IPS-18c (cell line): ENCODE measurements at regions not wholly inside any gene's neighbourhood (a gene's known extent, or its start where the extent isn't known, plus 50 kb on each side); places are given as distances from the start of the nearest gene placed in this dataset.

Source experiments
- H3K4me3 ChIP-seq: 2 replicates; pipeline ENCODE4 v1.7.0; 2013; ENCODE audit warnings: low read depth, mild to moderate bottlenecking, low read length, moderate library complexity; ENCODE audit not compliant: insufficient read depth
- H3K9me3 ChIP-seq: one replicate; pipeline ENCODE4 v1.6.1; 2013; ENCODE audit warnings: mild to moderate bottlenecking, low read length, moderate library complexity; ENCODE audit not compliant: control insufficient read depth, insufficient read depth

DNA sequence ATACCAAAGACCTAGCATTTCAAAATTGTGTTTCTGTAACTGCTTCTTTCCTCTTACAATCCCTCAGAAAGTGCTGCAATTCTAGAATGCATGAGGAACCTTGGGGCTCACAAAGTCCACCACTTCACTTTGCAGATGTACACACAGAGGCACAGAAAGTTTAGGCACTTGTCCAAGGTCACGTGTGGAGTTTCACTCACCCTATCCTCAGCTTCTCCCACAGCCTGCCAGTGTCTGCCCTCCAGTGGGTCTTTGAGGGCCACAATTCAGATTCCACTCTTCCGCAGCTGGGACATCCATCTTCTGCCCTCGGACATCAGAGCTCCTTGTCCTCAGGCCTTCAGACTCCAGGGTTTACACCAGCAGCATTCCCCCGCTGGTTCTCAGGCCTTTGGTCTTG lies 210.5 kb upstream of the SERP2 start:
- no peak overlapping the region for H3K4me3 ChIP-seq
- H3K9me3 ChIP-seq: no peaks in the 10 kb centered on the region

GRCh38 chr13:44165221-44165888 lies 208.3 kb upstream of the SERP2 start:
- no peak overlapping the region for H3K4me3 ChIP-seq
- no peaks in the 10 kb centered on the region for H3K9me3 ChIP-seq

DNA sequence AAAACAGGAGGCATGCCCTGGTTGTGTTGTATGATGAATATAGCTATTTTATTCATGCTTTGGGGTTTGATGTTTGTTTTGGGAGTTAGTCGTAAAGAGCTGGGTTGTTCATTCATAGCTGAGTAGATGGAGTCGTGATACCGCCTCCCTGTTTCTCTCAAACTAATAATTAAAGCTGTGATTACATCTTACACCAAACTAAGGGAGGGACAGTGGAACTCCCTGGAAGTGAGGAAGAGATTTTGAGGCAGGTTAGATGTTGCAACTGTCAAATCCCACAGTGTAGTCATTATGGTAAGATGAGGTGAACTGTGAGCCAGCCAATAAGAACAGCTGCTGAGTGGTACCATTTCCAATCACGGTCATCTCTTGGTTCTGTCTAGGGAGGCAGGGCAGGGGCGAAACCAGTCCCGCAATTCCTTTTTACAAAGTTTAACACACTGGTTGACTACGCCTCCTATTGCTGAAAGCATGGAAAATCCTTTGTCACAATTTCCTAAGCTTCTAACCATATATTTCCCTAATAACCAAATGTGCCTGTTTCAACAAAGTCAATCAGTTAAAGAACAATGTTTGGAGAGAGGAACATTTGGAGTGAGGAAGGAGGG lies 207.6 kb upstream of the SERP2 start:
- no peak overlapping the region for H3K4me3 ChIP-seq
- no peaks in the 10 kb centered on the region for H3K9me3 ChIP-seq

GRCh38 chr13:44169018-44169911 lies 204.4 kb upstream of the SERP2 start:
- Histone ChIP-seq H3K4me3 (no peak overlapping the region), H3K9me3 (peaks cover 5% of the 10 kb centered on the region)

DNA sequence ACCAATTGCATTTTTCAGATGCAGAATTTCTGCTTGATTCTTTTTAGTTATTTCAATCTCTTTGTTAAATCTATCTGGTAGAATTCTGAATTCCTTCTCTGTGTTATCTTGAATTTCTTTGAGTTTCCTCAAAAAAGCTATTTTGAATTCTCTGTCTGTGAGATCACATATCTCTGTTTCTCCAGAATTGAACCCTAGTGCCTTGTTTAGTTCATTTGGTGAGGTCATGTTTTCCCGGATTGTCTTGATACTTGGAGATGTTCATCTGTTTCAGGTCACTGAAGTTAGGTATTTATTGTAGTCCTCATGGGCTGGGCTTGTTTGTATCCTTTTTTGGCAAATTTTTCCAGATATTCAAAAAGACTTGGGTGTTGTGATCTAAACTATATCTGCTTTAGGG lies 202.9 kb upstream of the SERP2 start:
- peaks cover 7% of the 10 kb centered on the region for H3K9me3 ChIP-seq
- no peak overlapping the region for H3K4me3 ChIP-seq

- H3K4me3 ChIP-seq: no peak overlapping the region
Measured at GRCh38 chr13:44171156-44171555, 202.5 kb upstream of the SERP2 start.

GRCh38 chr13:44171861-44172260 lies 201.8 kb upstream of the SERP2 start:
- Histone ChIP-seq H3K4me3 (no peak overlapping the region), H3K9me3 (peaks cover 7% of the 10 kb centered on the region)

More at GRCh38 chr13:44171156-44171555, 202.5 kb upstream of the SERP2 start:
- H3K9me3 ChIP-seq: peaks cover 7% of the 10 kb centered on the region

- Histone ChIP-seq H3K4me3 (no peak overlapping the region), H3K9me3 (peaks cover 7% of the 10 kb centered on the region)
Measured at GRCh38 chr13:44172281-44172810, 201.3 kb upstream of the SERP2 start.

GRCh38 chr13:44174769-44175425 lies 198.7 kb upstream of the SERP2 start:
- no peak overlapping the region for H3K4me3 ChIP-seq
- peaks cover 7% of the 10 kb centered on the region for H3K9me3 ChIP-seq

GRCh38 chr13:44176173-44176572 lies 197.5 kb upstream of the SERP2 start:
- H3K9me3 ChIP-seq: peaks cover 7% of the 10 kb centered on the region
- no peak overlapping the region for H3K4me3 ChIP-seq

- Histone ChIP-seq H3K4me3 (no peak overlapping the region), H3K9me3 (no peaks in the 10 kb centered on the region)
Measured at GRCh38 chr13:44180876-44181536, 192.6 kb upstream of the SERP2 start.

DNA sequence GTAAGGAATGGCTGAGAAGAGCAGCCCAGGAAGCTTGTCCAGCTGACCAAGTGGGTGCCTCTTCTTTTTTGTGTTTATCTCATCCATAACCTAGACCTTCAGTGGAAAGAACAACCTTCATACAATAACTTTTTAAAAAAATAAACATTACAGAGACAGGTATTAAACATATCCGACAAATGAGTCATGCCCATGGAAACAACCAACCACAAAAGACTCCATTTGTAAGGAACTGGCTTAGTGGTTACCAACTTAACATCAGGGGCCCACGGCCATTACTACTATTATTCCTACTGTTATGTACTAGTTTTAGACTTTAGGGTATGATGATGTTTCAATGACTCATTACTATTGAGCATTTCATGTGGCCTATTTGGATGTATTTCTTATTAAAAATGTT lies 191.7 kb upstream of the SERP2 start:
- H3K4me3 ChIP-seq: no peak overlapping the region

GRCh38 chr13:44184740-44185139 lies 188.9 kb upstream of the SERP2 start:
- no peaks in the 10 kb centered on the region for H3K9me3 ChIP-seq
- H3K4me3 ChIP-seq: no peak overlapping the region

More for the DNA sequence above, 191.7 kb upstream of the SERP2 start:
- no peaks in the 10 kb centered on the region for H3K9me3 ChIP-seq

GRCh38 chr13:44188257-44188656 lies 185.4 kb upstream of the SERP2 start:
- H3K4me3 ChIP-seq: no peak overlapping the region
- no peaks in the 10 kb centered on the region for H3K9me3 ChIP-seq

DNA sequence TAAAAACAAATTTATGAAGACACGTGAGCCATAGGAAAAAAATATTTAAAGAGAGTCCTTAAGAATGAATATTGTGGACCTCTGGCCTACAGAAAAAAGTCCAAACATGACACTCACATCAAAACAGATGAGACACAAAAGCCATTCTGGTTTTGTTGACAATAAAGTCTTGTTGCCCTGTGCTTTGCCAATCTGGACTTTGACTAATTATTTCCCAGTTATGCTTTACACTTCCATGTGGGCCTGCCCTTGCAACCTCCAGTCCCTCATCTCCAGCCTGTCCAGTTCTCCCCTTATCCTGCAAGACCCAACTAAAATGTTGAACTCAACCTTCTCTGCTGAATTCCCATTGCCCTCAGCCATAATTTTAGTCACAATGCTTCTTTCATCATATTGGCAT lies 184.5 kb upstream of the SERP2 start:
- Histone ChIP-seq H3K9me3 (no peaks in the 10 kb centered on the region), H3K4me3 (no peak overlapping the region)

DNA sequence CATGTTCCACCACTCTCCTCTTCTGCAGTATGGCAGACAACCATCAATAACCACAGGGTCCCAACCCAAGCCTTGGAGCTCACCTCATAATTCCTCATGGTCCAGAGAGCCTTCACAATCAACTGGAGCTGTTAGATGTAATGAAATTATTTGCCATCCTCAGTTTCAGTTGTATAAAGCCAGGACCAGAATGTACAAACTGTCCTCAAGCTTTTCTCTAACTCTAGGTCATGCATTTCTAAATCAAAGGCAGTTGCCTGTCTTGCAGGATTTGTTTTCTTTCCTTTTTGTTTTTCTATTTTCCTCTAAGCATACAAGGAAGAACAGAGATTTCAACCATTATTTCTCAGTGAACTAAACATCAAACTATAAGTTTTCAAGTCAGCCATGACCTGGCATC lies 182.5 kb upstream of the SERP2 start:
- no peaks in the 10 kb centered on the region for H3K9me3 ChIP-seq
- no peak overlapping the region for H3K4me3 ChIP-seq
